ENCODE measurements at regions not wholly inside any gene's neighbourhood (a gene's known extent, or its start where the extent isn't known, plus 50 kb on each side); places are given as distances from the start of the nearest gene placed in this dataset.

DNA sequence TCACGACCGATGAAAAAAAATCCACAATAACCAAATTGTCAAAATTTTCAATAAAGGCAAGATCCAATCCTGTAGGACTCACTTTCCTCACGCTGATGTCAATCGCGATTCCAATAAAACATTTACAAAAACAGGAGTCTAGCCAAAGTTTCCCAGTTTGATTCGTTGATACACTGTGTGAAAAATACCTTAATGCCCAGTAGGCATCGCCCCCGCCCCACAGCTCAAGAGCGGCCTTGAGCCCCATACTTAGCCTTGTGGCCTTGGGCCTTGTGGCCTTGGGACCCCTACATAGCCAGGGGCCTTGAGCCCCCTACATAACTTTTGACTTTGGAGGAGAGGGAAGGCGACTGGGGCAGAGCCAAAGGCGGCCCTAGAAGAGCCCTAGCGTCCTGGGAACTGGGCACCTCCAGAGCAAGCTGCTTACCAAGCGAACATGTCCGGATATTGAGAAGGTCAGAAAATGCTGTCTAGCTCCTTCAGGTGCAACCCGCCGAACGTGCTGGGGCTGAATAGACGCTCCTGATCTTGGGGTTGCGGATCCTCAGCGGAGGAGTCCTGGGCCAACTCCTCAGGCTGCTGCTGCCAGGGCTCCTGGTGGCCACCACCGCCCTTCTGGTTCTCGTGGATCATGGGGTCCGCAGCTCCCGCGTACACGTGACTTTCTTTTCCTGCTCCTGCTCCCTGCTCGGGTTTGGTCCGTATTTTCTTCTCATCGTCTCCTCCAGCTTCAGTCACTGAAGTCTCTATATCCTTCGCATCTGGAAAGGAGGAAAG lies 62.9 kb downstream of the RHOXF2B start:
- TF ChIP-seq POLR2A (IDR thresholded peaks at IDR 0.05): no peak
- TF ChIP-seq CTCF (IDR thresholded peaks at IDR 0.05): no peak

Measured in uterus (tissue), 2 donors.